NCI-H128 (cell line): ENCODE measurements at regions not wholly inside any gene's neighbourhood (a gene's known extent, or its start where the extent isn't known, plus 50 kb on each side); places are given as distances from the start of the nearest gene placed in this dataset.
"Not testable (repeated sequence)": the region's sequence is repeated elsewhere in the genome, so short reads cannot be mapped to it uniquely, and the experiment has no call there.

ENCODE experiments used
- DNase-seq: peaks from one replicate; lab custom pipeline; 2025; ENCODE audit not compliant: unreplicated experiment; lab: John Stamatoyannopoulos, UW

GRCh38 chr3:6066397-6066796 is 794.5 kb upstream of the GRM7 start:
- DNase-seq: no peak

GRCh38 chr3:6066868-6067578 is 793.9 kb upstream of the GRM7 start:
- not testable (repeated sequence) for DNase-seq

GRCh38 chr3:6074952-6075351 is 786.0 kb upstream of the GRM7 start:
- no peak for DNase-seq

- DNase-seq: no peak
Measured at GRCh38 chr3:6078436-6078835, 782.5 kb upstream of the GRM7 start.

- DNase-seq: no peak
Measured at GRCh38 chr3:6079011-6079410, 781.9 kb upstream of the GRM7 start.

GRCh38 chr3:6079561-6080179 is 781.2 kb upstream of the GRM7 start:
- DNase-seq: no peak

- DNase-seq: no peak
Measured at GRCh38 chr3:6088433-6088832, 772.5 kb upstream of the GRM7 start.

GRCh38 chr3:6089780-6090179 is 771.1 kb upstream of the GRM7 start:
- DNase-seq: no peak

- DNase-seq: no peak
Measured at GRCh38 chr3:6091262-6091661, 769.7 kb upstream of the GRM7 start.

GRCh38 chr3:6095006-6095405 is 765.9 kb upstream of the GRM7 start:
- DNase-seq: no peak

- no peak for DNase-seq
Measured at GRCh38 chr3:6097021-6097420, 763.9 kb upstream of the GRM7 start.

GRCh38 chr3:6097556-6097955 is 763.4 kb upstream of the GRM7 start:
- DNase-seq: no peak

GRCh38 chr3:6098516-6099157 is 762.3 kb upstream of the GRM7 start:
- DNase-seq: no peak

GRCh38 chr3:6099458-6100075 is 761.3 kb upstream of the GRM7 start:
- no peak for DNase-seq

- DNase-seq: no peak
Measured at GRCh38 chr3:6105187-6105586, 755.7 kb upstream of the GRM7 start.

GRCh38 chr3:6108957-6109356 is 752.0 kb upstream of the GRM7 start:
- no peak for DNase-seq

GRCh38 chr3:6110451-6110850 is 750.5 kb upstream of the GRM7 start:
- DNase-seq: no peak

GRCh38 chr3:6112546-6112945 is 748.4 kb upstream of the GRM7 start:
- no peak for DNase-seq

GRCh38 chr3:6113338-6113737 is 747.6 kb upstream of the GRM7 start:
- DNase-seq: no peak

- no peak for DNase-seq
Measured at GRCh38 chr3:6119367-6119766, 741.5 kb upstream of the GRM7 start.

- DNase-seq: no peak
Measured at GRCh38 chr3:6120786-6121185, 740.1 kb upstream of the GRM7 start.

GRCh38 chr3:6124875-6125274 is 736.0 kb upstream of the GRM7 start:
- DNase-seq: no peak
